Tibial nerve (tissue), 4 donors: ENCODE measurements at regions not wholly inside any gene's neighbourhood (a gene's known extent, or its start where the extent isn't known, plus 50 kb on each side); places are given as distances from the start of the nearest gene placed in this dataset.

Source experiments
- DNase-seq, 2 donors: peaks; one replicate each; pipeline ENCODE4 v3.0.0-alpha.2; 2019; ENCODE audit warnings: low spot score in 2 of 2
- H3K27ac ChIP-seq, 4 donors: fragments of 200-600 bp; sonication (generic) in 3 of 4; one replicate each; pipeline ENCODE4 v1.5.1; 2017 to 2019; ENCODE audit warnings: mild to moderate bottlenecking in 1 of 4
- H3K27me3 ChIP-seq, 2 donors: fragments of 200-600 bp; sonication (generic) in 1 of 2; one replicate each; pipeline versions ENCODE4 v1.5.1 to v1.6.0; 2017 to 2019
- H3K36me3 ChIP-seq, 3 donors: fragments of 200-600 bp; sonication (generic); one replicate each; pipeline ENCODE4 v1.5.1; 2018 to 2019
- H3K4me1 ChIP-seq, 4 donors: fragments of 200-600 bp; sonication (generic) in 3 of 4; one replicate each; pipeline ENCODE4 v1.5.1; 2017 to 2019
- H3K4me3 ChIP-seq, 4 donors: fragments of 200-600 bp; sonication (generic) in 3 of 4; one replicate each; pipeline ENCODE4 v1.5.1; 2017 to 2019; ENCODE audit warnings: mild to moderate bottlenecking in 1 of 4, moderate library complexity in 1 of 4
- H3K9me3 ChIP-seq, 4 donors: fragments of 200-600 bp; sonication (generic) in 3 of 4; one replicate each; pipeline ENCODE4 v1.5.1; 2017 to 2019
- EP300 ChIP-seq, 2 donors: sonication (generic); formaldehyde crosslinking; IDR thresholded peaks; one replicate each; pipeline ENCODE4 v1.6.1; 2017; ENCODE audit warnings: antibody characterized with exemption in 2 of 2, mild to moderate bottlenecking in 1 of 2
- POLR2A ChIP-seq, 2 donors: fragments of 450-650 bp; IDR thresholded peaks; one replicate each; pipeline ENCODE4 v1.6.1; 2017; ENCODE audit warnings: antibody characterized with exemption in 2 of 2, mild to moderate bottlenecking in 2 of 2, moderate library complexity in 2 of 2
- WGBS, 2 donors: methylation state at CpG; one replicate each; pipeline ENCODE4 v1.1.5; 2018; 5-methylcytosine and 5-hydroxymethylcytosine counted together
- TF ChIP-seq, protein P1 (sequence below), 5 experiments: fragments of 200-600 bp in 3 of 5; fragments of 450-650 bp in 2 of 5; sonication (generic) in 3 of 5; IDR thresholded peaks; one replicate each; pipeline ENCODE4 v1.5.1; 2016 to 2019; ENCODE audit warnings: antibody characterized with exemption in 5 of 5, mild to moderate bottlenecking in 3 of 5, moderate library complexity in 2 of 5

DNA sequence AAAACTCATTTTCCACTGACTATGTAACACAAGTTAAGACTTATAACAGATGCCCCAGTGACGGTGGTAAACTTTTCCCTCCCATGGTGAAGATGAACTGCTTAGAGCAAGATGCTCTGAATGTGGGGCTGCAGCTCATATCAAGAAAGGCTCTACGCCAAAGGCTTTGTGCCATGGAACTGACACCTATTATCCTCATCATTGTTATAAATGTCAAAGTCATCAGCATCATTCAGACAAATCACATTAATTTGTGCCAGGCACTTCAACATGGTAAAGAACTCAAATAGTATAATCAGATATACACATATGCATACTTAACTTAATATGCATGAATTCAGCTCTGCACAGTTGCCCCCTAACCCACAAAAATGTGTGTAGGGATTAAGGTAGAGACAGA is 305.9 kb upstream of the ATP10B start:
- DNase-seq: no peak
- H3K9me3 ChIP-seq: no peaks in the 10 kb centered on the region
- H3K27me3 ChIP-seq: no peaks in the 10 kb centered on the region
- no peak overlapping the region for H3K4me3 ChIP-seq
- no peaks in the 10 kb centered on the region for H3K36me3 ChIP-seq
- H3K27ac ChIP-seq: no peak overlapping the region
- WGBS, 2 donors: 88 to 94% methylated on average over 2 of the region's 2 CpGs
- H3K4me1 ChIP-seq: no peaks in the 10 kb centered on the region
- no peak for TF ChIP-seq EP300 (IDR thresholded peaks at IDR 0.05)
- no peak for TF ChIP-seq POLR2A (IDR thresholded peaks at IDR 0.05)
- TF ChIP-seq, protein P1, sequence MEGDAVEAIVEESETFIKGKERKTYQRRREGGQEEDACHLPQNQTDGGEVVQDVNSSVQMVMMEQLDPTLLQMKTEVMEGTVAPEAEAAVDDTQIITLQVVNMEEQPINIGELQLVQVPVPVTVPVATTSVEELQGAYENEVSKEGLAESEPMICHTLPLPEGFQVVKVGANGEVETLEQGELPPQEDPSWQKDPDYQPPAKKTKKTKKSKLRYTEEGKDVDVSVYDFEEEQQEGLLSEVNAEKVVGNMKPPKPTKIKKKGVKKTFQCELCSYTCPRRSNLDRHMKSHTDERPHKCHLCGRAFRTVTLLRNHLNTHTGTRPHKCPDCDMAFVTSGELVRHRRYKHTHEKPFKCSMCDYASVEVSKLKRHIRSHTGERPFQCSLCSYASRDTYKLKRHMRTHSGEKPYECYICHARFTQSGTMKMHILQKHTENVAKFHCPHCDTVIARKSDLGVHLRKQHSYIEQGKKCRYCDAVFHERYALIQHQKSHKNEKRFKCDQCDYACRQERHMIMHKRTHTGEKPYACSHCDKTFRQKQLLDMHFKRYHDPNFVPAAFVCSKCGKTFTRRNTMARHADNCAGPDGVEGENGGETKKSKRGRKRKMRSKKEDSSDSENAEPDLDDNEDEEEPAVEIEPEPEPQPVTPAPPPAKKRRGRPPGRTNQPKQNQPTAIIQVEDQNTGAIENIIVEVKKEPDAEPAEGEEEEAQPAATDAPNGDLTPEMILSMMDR (IDR thresholded peaks at IDR 0.05): no peak

DNA sequence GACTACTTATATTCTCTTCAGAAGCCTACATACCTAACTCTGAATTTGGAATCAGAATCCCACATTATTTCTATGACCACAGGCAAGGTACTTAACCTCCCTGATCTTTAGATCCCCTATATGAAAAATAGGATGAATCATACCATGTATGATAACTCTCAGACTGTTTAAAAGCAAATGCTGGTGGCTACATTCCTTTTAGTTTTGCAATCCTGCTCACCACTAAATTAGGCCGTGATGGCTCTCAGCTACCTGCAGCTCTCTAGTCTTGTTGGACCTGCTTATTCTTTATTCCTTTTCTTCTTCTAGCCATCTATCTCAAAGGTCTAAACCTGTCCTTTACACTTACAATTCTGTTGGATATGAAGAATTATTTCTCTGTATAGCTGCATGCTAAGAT is 303.4 kb upstream of the ATP10B start:
- WGBS, 2 donors: 91 to 93% methylated on average over 1 of the region's 1 CpG
- no peak for TF ChIP-seq POLR2A (IDR thresholded peaks at IDR 0.05)
- TF ChIP-seq, protein P1 (IDR thresholded peaks at IDR 0.05): no peak
- TF ChIP-seq EP300 (IDR thresholded peaks at IDR 0.05): no peak
- H3K36me3 ChIP-seq: no peaks in the 10 kb centered on the region
- H3K4me1 ChIP-seq: no peaks in the 10 kb centered on the region
- no peak for DNase-seq
- H3K27me3 ChIP-seq: no peaks in the 10 kb centered on the region
- no peaks in the 10 kb centered on the region for H3K9me3 ChIP-seq
- no peak overlapping the region for H3K4me3 ChIP-seq
- H3K27ac ChIP-seq: no peak overlapping the region

DNA sequence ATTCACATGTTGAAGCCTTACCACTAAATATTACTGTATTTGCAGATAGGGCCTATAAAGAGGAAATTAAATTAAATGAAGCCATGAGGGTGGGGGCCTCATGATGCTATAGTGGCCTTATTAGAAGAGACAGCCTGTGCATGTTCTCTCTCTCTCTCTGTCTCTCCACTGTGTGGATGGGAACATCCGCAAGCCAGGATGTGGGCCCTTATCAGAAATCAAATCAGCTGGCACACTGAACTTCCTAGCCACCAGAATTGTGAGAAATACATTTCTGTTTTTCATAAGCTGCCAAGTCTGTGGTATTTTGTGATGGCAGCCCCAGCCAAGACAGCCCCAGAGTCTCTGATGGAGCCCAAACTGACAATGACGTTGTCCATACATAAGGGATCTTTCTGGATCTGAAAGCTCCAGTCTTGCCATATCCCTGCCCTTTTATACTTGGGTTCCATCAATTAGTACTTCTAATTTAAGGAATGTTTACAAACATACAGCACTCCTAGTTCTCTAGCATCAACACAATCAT is 300.5 kb upstream of the ATP10B start:
- H3K9me3 ChIP-seq: no peaks in the 10 kb centered on the region
- WGBS, 2 donors: 78 to 81% methylated on average over 2 of the region's 2 CpGs
- no peak overlapping the region for H3K4me3 ChIP-seq
- H3K36me3 ChIP-seq: no peaks in the 10 kb centered on the region
- no peaks in the 10 kb centered on the region for H3K4me1 ChIP-seq
- no peaks in the 10 kb centered on the region for H3K27me3 ChIP-seq
- no peak for DNase-seq
- TF ChIP-seq EP300 (IDR thresholded peaks at IDR 0.05) (no peak), POLR2A (IDR thresholded peaks at IDR 0.05) (no peak)
- TF ChIP-seq, protein P1 (IDR thresholded peaks at IDR 0.05): no peak
- H3K27ac ChIP-seq: no peak overlapping the region

DNA sequence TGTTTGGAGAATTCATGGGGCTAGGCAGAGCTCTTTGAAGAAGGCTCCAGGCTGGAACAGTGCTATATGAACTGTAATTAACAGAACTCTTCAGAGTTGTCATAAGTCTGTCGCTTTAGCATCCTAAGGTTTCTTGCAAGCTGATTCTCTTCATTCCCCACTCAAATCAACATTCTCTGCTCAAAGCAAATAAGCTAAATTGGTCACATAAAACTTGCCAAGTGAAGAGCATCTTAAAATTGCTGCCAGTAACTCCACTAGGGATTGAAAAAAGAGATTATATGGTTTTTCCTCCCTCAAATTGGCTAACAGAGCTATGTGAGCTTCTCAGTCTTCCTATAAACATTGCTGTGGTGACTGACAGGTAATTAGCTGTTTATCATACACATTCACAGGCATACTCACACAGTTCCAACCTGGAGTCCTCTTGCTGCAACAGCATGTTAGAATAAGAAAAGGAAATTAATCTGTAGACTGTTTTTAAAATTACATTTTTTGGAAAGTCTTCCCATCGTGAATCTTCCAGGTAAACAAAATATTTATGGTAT is 298.5 kb upstream of the ATP10B start:
- TF ChIP-seq, protein P1 (IDR thresholded peaks at IDR 0.05): no peak
- 83 to 85% methylated on average over 2 of the region's 2 CpGs for WGBS, 2 donors
- no peak for DNase-seq
- Histone ChIP-seq H3K4me1 (no peaks in the 10 kb centered on the region), H3K9me3 (peaks cover 0 to 8% (median 0%) of the 10 kb centered on the region in 4 donors), H3K4me3 (no peak overlapping the region), H3K27me3 (no peaks in the 10 kb centered on the region), H3K36me3 (no peaks in the 10 kb centered on the region), H3K27ac (no peak overlapping the region)

DNA sequence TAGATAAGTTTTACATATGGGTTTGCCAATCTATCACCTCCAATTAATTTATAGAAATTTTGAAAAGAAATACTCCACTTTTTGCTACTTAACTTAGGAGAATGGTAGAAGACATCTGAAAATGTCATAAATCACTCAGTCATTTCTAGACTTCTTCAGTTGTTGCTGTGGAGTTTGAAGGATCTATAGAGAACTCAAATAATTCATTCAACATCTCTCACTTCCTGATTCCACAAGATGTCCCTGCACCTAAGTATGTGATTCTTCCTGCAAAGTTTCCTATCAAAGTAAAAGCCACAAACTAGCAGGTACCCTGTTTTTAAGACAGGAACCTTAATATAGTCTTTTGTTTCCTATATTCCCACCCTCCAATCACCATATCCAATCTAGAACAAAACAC is 297.1 kb upstream of the ATP10B start:
- Histone ChIP-seq H3K9me3 (peaks cover 0 to 13% (median 0%) of the 10 kb centered on the region in 4 donors), H3K36me3 (no peaks in the 10 kb centered on the region), H3K27ac (no peak overlapping the region), H3K4me1 (no peaks in the 10 kb centered on the region), H3K27me3 (no peaks in the 10 kb centered on the region), H3K4me3 (no peak overlapping the region)
- TF ChIP-seq, protein P1 (IDR thresholded peaks at IDR 0.05): no peak
- no peak for TF ChIP-seq POLR2A (IDR thresholded peaks at IDR 0.05)
- TF ChIP-seq EP300 (IDR thresholded peaks at IDR 0.05): no peak
- no peak for DNase-seq
